Upper lobe of left lung (tissue), 4 donors: ENCODE measurements at regions not wholly inside any gene's neighbourhood (a gene's known extent, or its start where the extent isn't known, plus 50 kb on each side); places are given as distances from the start of the nearest gene placed in this dataset.

Source experiments
- POLR2AphosphoS5 ChIP-seq, 2 donors: sonication (generic); formaldehyde crosslinking; IDR thresholded peaks; one replicate each; pipeline ENCODE4 v1.5.1; 2017; ENCODE audit warnings: antibody characterized with exemption in 2 of 2
- TF ChIP-seq, protein P1 (sequence below), 6 experiments: fragments of 450-650 bp in 4 of 6; fragments of 200-600 bp in 2 of 6; sonication (generic) in 2 of 6; IDR thresholded peaks; one replicate each; pipeline ENCODE4 v1.5.1; 2016 to 2019; ENCODE audit warnings: antibody characterized with exemption in 6 of 6

DNA sequence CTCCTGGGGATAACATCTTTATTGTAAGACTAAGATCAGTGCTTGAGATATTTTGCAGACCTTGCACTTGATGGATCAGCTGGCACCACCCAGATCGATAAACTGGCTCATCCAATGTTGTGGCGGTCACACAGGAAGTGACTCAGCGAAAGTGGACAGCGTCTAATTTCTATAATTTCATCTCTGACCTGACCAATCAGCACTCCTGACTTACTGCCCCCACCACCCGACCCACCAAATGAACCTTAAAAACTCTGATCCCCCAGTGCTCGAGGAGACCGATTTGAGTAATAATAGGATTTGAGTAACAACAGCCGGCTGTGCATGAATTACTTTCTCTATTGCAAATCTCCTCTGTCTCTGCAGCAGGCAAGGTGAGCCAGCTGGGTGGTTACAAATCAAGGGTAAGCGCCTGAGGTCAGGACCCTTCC is 62.7 kb upstream of the RNU6-1 start:
- TF ChIP-seq, protein P1, sequence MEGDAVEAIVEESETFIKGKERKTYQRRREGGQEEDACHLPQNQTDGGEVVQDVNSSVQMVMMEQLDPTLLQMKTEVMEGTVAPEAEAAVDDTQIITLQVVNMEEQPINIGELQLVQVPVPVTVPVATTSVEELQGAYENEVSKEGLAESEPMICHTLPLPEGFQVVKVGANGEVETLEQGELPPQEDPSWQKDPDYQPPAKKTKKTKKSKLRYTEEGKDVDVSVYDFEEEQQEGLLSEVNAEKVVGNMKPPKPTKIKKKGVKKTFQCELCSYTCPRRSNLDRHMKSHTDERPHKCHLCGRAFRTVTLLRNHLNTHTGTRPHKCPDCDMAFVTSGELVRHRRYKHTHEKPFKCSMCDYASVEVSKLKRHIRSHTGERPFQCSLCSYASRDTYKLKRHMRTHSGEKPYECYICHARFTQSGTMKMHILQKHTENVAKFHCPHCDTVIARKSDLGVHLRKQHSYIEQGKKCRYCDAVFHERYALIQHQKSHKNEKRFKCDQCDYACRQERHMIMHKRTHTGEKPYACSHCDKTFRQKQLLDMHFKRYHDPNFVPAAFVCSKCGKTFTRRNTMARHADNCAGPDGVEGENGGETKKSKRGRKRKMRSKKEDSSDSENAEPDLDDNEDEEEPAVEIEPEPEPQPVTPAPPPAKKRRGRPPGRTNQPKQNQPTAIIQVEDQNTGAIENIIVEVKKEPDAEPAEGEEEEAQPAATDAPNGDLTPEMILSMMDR (IDR thresholded peaks at IDR 0.05): no peak
- no peak for TF ChIP-seq POLR2AphosphoS5 (IDR thresholded peaks at IDR 0.05)
